GM18507 (cell line): ENCODE measurements at regions not wholly inside any gene's neighbourhood (a gene's known extent, or its start where the extent isn't known, plus 50 kb on each side); places are given as distances from the start of the nearest gene placed in this dataset.

Experiments
- DNase-seq: peaks from one replicate; pipeline ENCODE4 v3.0.0; 2011; ENCODE audit warnings: low read depth; ENCODE audit not compliant: insufficient read length; ENCODE audit errors: extremely low spot score
- FAIRE-seq: peaks from 2 replicates; lab custom pipeline; 2011; peaks lifted over from hg19 to GRCh38; lab: Jason Lieb, UNC

GRCh38 chr5:6862306-6862705 lies 149.1 kb downstream of the TENT4A start:
- FAIRE-seq (no peak), DNase-seq (no peak)

GRCh38 chr5:6867712-6868111 lies 154.5 kb downstream of the TENT4A start:
- DNase-seq (no peak), FAIRE-seq (no peak)

- FAIRE-seq: no peak
- no peak for DNase-seq
Observed at GRCh38 chr5:6868171-6868570, 154.9 kb downstream of the TENT4A start.

DNA sequence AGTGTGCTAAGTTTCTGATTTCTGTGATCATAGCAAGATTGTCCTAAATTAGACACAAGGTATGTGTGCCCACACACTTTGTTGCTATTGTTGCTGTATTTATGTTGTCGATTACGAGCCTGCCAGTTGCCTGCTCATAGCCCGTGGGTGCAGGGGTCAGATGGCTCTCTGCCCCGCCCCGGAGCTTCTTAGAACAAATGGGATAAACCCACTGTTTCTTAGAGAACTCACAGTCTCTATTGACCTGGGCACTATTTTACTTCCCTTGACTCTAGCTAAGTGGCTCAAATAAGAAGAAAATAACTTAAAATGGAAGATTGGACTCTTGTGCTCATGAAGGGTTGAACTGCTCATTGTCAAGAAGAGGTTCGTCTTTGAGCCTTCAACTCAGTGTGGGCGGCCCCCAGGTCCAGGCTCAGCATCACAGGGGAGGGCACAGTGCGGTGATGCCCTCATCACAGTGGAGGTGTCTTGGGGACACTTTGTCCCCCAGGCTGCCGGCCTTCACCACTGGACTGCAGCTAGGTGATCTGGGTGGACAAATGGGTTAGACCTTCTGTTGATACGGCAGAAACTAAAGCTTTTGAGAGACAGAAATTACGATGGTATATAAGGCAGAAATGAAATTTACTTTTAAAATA lies 155.5 kb downstream of the TENT4A start:
- DNase-seq (no peak), FAIRE-seq (no peak)

- no peak for DNase-seq
- FAIRE-seq: no peak
Observed at GRCh38 chr5:6869677-6870076, 156.4 kb downstream of the TENT4A start.

- DNase-seq (no peak), FAIRE-seq (no peak)
Observed at GRCh38 chr5:6872441-6873160, 159.4 kb downstream of the TENT4A start.

DNA sequence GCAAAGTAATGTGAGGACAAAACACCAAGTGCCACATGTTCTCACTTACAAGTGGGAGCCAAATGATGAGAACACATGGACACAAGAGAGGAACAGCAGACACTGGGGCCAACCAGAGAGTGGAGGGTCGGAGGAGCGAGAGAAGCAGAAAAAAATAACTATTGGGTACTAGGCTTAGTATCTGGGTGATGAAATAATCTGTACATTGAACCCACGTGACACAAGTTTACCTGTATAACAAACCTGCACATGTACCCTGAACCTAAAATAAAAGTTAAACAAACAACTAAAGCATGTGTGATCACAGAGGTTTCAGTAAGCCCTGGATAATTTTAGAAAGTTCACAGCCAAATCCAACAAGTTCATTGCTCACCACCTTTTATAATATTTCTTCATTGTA lies 160.1 kb downstream of the TENT4A start:
- no peak for FAIRE-seq

GRCh38 chr5:6875376-6875775 lies 162.1 kb downstream of the TENT4A start:
- DNase-seq (no peak), FAIRE-seq (no peak)

More for the DNA sequence above, 160.1 kb downstream of the TENT4A start:
- DNase-seq: no peak

DNA sequence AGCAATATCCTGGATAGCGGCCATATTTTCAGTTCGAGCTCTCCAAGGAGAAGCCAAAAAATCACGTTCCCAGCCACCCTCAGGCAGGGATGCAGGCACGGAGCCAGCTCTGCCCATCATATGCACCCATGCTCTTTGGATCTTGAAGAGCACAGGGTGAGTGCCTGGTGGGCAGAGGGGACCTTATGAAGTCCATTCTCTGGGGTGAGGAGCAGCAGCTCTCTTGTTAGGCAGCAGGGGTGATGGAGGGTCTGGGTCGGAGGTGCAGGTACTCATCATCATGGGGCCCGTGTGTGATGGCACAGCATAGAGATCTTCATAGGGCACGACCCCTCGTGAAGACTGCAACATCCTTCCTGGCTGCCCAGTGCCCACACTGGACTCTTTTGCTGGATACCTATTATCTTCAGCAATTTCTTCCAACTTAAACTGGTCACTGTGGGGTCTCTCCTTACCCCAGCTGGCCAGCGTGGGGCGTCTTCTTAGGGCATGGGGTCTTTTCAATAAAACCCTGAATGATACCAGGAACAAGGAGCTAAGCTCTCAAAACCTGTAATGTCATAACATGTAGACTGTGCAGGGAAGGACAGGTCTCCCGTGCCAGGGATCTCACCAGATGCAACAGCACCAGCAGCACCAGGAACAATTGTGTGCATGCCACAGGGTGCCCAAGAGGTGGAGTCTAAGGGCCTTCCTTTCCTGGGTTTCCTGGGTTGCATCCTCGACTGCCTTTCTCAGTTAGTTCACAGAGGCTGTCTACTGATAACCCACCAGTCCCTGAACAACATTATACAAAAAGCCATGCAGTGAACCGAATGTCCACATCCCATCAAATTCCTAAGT lies 165.0 kb downstream of the TENT4A start:
- DNase-seq: no peak
- FAIRE-seq: no peak

DNA sequence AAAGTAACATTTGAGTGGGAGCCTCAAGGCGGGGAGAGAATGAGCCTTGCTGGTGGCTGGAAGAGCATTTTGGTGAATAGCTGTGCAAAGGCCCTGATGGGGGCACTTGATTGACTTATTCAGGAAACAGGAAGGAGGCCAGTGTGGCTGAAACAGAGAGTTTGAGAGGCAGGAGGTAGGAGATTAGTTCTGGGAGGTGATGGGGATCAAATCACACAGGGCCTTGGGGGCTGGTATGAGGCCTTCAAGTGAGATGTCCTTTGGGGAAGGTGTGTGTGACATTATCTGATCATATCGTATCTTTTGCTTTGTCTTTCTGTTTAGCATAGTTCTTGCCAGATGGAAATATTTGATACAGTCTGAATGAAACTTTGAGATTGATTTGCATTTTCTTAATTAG lies 172.3 kb downstream of the TENT4A start:
- FAIRE-seq (no peak), DNase-seq (no peak)

DNA sequence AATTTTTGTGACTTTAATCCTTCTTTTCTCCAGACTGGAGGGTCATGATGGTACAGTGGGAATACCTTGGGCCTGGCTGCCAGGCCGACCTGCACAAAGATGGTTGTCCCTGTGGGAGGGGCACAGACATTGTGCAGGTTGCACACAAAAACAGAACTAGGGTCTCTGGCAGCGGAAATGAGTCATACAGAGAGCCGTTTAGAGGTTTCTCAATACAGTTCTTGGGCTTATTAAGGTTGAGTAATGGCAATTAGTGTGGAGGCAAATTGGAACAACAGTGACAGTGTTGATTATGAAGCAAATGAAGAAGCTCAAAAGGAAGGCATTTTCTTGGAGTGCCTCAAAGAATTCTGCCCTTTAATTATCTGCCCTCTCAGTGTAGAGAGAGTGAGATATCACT lies 173.6 kb downstream of the TENT4A start:
- no peak for FAIRE-seq
- no peak for DNase-seq

DNA sequence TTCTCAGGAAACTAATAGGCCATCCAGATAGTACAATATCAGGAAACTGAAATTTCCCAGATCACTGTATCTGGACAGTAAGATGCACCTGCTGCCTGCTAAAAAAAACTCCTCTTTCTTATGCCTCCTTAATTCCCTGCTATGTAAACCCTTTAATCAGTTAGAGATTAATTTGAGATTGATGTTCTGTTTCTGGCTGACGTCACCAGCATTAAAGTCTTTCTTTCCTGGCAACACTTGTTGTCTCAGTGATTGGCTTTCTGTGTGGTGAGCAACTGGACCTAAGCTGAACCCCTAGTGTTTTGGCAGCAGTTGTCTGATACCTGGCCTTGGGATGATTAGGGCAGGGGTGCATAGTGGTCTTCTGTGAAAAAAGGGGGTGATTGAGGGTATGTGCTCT lies 175.8 kb downstream of the TENT4A start:
- DNase-seq: no peak

DNA sequence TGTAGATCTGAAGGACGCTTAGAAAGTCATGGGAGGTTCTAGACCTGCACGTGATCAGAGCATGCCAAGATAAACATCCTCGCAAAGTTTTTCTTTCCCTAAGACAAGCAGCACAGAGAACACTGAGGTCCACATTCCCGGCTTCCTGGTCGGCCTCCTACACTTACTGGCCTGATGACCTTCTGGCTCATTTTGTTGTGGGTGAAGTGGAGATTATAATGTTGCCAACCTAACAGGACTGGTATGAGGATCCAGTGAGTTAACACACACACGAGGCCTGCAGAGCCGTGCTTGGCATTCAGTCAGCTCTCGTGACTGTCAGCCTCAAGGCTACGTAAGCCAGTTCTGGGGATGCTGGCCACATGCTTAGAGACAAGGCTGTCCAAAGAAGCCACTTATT lies 186.0 kb downstream of the TENT4A start:
- FAIRE-seq: no peak

More for the DNA sequence above, 175.8 kb downstream of the TENT4A start:
- FAIRE-seq: no peak

DNA sequence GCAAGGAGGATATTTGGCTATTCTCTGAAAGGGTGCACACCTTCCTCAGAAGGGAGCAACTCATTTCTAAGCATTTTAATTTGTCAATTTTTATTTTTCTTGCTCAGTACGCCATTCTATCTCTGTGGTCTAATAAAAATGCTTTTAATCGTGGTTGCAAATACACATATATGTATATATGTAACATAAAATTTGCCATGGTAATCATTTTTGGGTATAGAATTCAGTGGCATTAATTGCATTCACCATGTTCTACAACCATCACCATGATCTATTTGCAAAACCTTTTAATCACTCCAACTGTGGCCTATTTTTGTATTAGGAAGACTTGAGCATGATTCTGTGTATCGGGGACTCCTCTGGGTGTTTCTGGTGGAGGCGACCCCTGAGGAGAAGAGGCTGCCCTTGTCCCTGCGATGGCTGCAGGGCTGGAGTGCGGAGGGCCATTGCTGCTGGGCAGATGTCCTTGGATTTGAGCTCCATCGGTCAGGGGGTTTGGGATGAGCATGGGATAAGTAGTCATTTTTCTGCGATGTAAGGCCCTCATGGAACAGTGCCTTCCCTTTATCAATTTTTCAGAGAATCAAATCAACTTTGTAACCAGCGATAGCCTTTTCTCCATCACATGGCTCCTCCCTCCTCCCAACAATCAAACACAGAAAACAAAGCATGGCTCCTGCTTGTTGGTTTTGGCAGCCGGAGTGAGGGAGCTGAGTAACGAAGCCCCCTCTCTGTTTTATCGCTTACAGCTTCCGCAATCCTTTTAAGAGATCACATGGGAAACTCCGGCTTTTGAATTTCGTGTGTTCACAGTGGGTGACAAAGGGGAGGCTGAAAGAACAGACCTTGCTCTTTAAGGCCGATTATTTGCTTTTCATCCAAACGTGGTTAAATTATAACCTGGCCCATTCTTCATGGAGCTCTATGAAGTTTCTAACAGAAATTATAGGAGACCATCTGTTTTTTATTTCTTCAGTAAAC lies 187.3 kb downstream of the TENT4A start:
- FAIRE-seq (no peak), DNase-seq (no peak)

More for the DNA sequence above, 186.0 kb downstream of the TENT4A start:
- no peak for DNase-seq

DNA sequence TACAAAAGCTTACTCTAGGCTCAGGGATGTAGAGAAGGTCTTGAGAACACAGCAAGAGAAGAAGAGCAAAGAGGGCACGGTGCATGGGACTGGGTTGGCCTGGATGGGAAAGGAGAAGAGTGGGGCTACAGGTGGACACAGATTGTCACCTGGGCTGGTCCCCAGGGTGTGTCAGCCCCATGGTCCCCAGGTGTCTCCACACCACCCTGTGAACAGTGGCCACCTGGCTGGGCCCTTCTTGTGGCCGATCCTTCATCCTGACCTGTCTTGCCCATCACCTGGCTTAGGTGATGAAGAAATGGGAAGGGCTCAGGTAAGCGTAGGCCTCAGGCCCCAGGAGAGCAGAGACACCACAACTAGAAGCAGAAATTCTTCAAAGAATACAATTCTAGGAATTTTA lies 188.9 kb downstream of the TENT4A start:
- DNase-seq: no peak
- no peak for FAIRE-seq

- DNase-seq (no peak), FAIRE-seq (no peak)
Observed at GRCh38 chr5:6902597-6902996, 189.4 kb downstream of the TENT4A start.

DNA sequence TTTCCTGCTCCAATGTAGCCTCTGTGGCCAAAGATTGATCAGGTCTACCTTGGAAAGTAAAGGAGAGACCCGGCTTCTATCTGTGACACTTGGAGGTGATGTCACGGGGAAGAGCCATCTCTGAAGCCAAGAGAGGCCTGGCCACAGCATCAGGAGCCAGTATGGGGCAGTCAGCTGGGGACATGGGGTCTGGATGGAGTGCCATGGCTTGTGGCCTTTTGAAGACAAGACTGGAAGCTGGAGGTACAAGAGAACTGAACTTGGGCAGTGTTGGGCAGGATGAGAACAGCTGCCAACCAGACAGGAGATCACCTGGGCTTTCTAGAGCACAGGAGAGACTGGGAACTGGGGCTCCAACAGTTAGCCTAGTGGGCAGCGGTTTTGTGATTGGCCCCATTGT lies 190.7 kb downstream of the TENT4A start:
- DNase-seq (no peak), FAIRE-seq (no peak)

- FAIRE-seq (no peak), DNase-seq (no peak)
Observed at GRCh38 chr5:6904860-6905259, 191.6 kb downstream of the TENT4A start.

DNA sequence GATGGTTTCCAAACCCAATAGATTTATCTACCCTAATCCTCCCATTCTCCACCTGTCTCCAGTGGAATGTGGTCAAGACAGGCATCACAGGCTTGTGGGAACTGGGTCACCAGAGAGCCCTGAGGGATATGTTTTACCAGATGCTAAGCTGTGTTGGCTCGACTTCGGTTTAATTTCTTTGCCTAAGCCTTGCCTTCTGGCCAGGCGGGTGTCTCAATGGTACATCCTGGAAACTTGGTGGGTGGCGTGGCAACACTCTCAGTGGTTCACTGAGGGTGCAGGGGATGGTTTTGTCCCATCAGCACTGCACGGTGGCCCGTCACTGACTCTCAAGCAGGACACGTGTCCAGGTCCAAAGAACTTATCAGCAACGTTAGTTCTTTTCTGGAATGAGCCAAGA lies 192.2 kb downstream of the TENT4A start:
- DNase-seq: no peak
- FAIRE-seq: no peak
